Kidney (tissue), 13 donors: ENCODE measurements at regions not wholly inside any gene's neighbourhood (a gene's known extent, or its start where the extent isn't known, plus 50 kb on each side); places are given as distances from the start of the nearest gene placed in this dataset.

Experiments used
- DNase-seq, 5 donors: peaks; one replicate each; pipeline ENCODE4 v3.0.0-alpha.2; 2013 to 2020
- FAIRE-seq: peaks from 2 replicates; lab custom pipeline; 2012; peaks lifted over from hg19 to GRCh38; lab: Jason Lieb, UNC
- H3K27ac ChIP-seq, 2 donors: one replicate each; pipeline ENCODE4 v1.7.0; 2013; ENCODE audit warnings: low read depth in 2 of 2, low read length in 2 of 2, inconsistent platforms in 1 of 2
- H3K27me3 ChIP-seq: one replicate; pipeline ENCODE4 v1.7.1; 2013; ENCODE audit warnings: low read length, inconsistent platforms; ENCODE audit not compliant: control insufficient read depth, insufficient read depth
- H3K36me3 ChIP-seq, 3 donors: one replicate each; pipeline versions ENCODE4 v1.7.0 to v1.7.1; 2013; ENCODE audit warnings: low read length in 3 of 3, control low read depth in 1 of 3, inconsistent platforms in 1 of 3; ENCODE audit not compliant: insufficient read depth in 3 of 3, control insufficient read depth in 2 of 3
- H3K4me1 ChIP-seq, 3 donors: one replicate each; pipeline versions ENCODE4 v1.7.0 to v1.7.1; 2013; ENCODE audit warnings: low read length in 3 of 3, inconsistent platforms in 1 of 3, low read depth in 1 of 3; ENCODE audit not compliant: control insufficient read depth in 2 of 3, insufficient read depth in 2 of 3
- H3K4me3 ChIP-seq, 3 donors: one replicate each; pipeline versions ENCODE4 v1.7.0 to v1.8.1; 2013; ENCODE audit warnings: low read length in 3 of 3, control low read depth in 1 of 3, inconsistent platforms in 1 of 3
- H3K9ac ChIP-seq, 3 donors: one replicate each; pipeline versions ENCODE4 v1.7.0 to v1.7.1; 2013; ENCODE audit warnings: low read length in 3 of 3, control low read depth in 1 of 3, inconsistent platforms in 1 of 3
- H3K9me3 ChIP-seq, 3 donors: one replicate each; pipeline versions ENCODE4 v1.7.0 to v1.7.1; 2013; ENCODE audit warnings: low read length in 3 of 3, control low read depth in 1 of 3, inconsistent platforms in 1 of 3; ENCODE audit not compliant: control insufficient read depth in 2 of 3, insufficient read depth in 1 of 3
- CTCF ChIP-seq: IDR thresholded peaks from 3 replicates; pipeline ENCODE4 v1.5.1; 2012; ENCODE audit warnings: mild to moderate bottlenecking, moderate library complexity, borderline replicate concordance; ENCODE audit not compliant: insufficient read depth; ENCODE audit errors: extremely low read depth
- intact Hi-C: fragments of 100-400 bp; cut with DNase I; formaldehyde crosslinking; loops from one replicate; pipeline ENCODE4 v1.11.1; 2022
- donor health status: control.
- donor health status: control.
- donor health status: control.
- donor health status: control.
- donor health status: control.
- donor health status: DM: yes; HTN: yes; CAD: no.
- donor health status: Normal renal cell carcinoma (clear cell type).

GRCh38 chrX:42131856-42132255 lies 208.5 kb upstream of the CASK start:
- Histone ChIP-seq H3K27ac (no peak overlapping the region), H3K4me3 (no peak overlapping the region), H3K9ac (no peak overlapping the region), H3K9me3 (no peaks in the 10 kb centered on the region), H3K4me1 (no peaks in the 10 kb centered on the region), H3K36me3 (no peaks in the 10 kb centered on the region), H3K27me3 (no peaks in the 10 kb centered on the region)
- TF ChIP-seq CTCF, result no peak
- DNase-seq, result no peak
- intact Hi-C loops, result no loop called here
- FAIRE-seq, result no peak

GRCh38 chrX:42129022-42129940 lies 205.9 kb upstream of the CASK start:
- H3K36me3 ChIP-seq, result no peaks in the 10 kb centered on the region
- H3K27ac ChIP-seq, result no peak overlapping the region
- no peaks in the 10 kb centered on the region for H3K27me3 ChIP-seq
- no peak overlapping the region for H3K9ac ChIP-seq
- no peak overlapping the region for H3K4me3 ChIP-seq
- DNase-seq, result no peak
- FAIRE-seq, result no peak
- H3K4me1 ChIP-seq, result no peaks in the 10 kb centered on the region
- no peaks in the 10 kb centered on the region for H3K9me3 ChIP-seq
- TF ChIP-seq CTCF, result no peak
- intact Hi-C loops, result no loop called here

DNA sequence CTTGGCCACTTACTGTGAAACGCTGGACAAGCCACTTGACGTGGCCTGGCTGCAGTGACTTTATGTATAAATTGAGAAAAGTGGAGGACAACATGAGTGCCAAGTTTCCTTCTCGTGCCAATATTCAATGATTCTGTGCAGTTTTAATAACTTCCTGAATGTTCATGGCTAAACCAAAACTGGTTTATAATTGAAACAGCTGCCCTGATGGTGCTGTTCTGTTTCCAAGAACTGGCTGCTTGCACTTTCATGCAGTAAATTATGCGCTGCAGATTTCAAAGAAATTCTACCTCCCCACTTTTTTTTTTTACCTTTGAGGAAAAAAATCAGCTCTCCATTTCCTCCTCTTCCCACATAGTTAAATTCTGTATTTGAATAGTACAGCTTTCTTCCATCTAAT lies 205.2 kb upstream of the CASK start:
- Histone ChIP-seq H3K27ac (no peak overlapping the region), H3K27me3 (no peaks in the 10 kb centered on the region), H3K4me1 (no peaks in the 10 kb centered on the region), H3K36me3 (no peaks in the 10 kb centered on the region), H3K9me3 (no peaks in the 10 kb centered on the region), H3K9ac (no peak overlapping the region), H3K4me3 (no peak overlapping the region)
- no peak for TF ChIP-seq CTCF
- intact Hi-C loops, result no loop called here
- DNase-seq (no peak), FAIRE-seq (no peak)

DNA sequence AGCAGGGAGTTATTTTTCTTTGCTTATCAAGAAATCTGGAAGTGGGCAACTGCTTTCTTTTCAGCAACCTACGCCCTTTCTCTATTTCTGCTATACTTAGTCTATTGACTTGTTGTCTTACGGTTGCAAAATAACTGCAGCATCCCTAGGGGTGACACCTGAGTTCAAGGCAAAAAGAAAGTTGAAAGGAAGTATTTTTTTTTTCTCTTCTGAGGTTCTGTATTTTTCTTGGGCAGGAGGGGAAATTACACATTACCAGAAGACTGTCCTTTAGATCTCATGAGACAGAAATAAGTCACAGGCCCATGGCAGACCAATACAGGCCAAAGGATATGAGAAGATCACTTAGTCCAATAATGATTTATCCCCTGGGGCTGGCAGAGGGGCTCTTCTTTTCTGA lies 204.7 kb upstream of the CASK start:
- intact Hi-C loops, result no loop called here
- no peaks in the 10 kb centered on the region for H3K4me1 ChIP-seq
- H3K27ac ChIP-seq, result no peak overlapping the region
- DNase-seq, result no peak
- no peak for TF ChIP-seq CTCF
- H3K9me3 ChIP-seq, result no peaks in the 10 kb centered on the region
- H3K4me3 ChIP-seq, result no peak overlapping the region
- no peak overlapping the region for H3K9ac ChIP-seq
- H3K36me3 ChIP-seq, result no peaks in the 10 kb centered on the region
- H3K27me3 ChIP-seq, result no peaks in the 10 kb centered on the region
- no peak for FAIRE-seq
